B cell (primary cell): ENCODE measurements at regions not wholly inside any gene's neighbourhood (a gene's known extent, or its start where the extent isn't known, plus 50 kb on each side); places are given as distances from the start of the nearest gene placed in this dataset.

Experiments
- ATAC-seq: fragments of 200-7000 bp; cut with Tn5 transposase; one replicate; pipeline ENCODE4 v1.10.0; 2021; ENCODE audit warnings: low read depth, mild to moderate bottlenecking, moderate number of reproducible peaks, moderate library complexity
- CTCF ChIA-PET: fragments of 350-600 bp; sonication (Branson Sonifier 250); formaldehyde crosslinking; loops from one replicate; lab custom pipeline; 2021; ENCODE audit warnings: antibody characterized with exemption, inconsistent platforms; lab: Charles Lee
- POLR2A ChIA-PET: fragments of 350-600 bp; sonication (Branson Sonifier 250); formaldehyde crosslinking; loops from one replicate; lab custom pipeline; 2021; ENCODE audit warnings: antibody characterized with exemption; lab: Charles Lee
- DNase-seq: peaks from one replicate; pipeline ENCODE4 v3.0.0; 2013
- H2AFZ ChIP-seq: 2 replicates; pipeline ENCODE4 v1.6.1; 2012; ENCODE audit warnings: mild to moderate bottlenecking, low read depth, low read length; ENCODE audit not compliant: insufficient read depth, poor library complexity, severe bottlenecking
- H3K27ac ChIP-seq, 2 donors: 1 replicate in 1 of 2; 2 replicates in 1 of 2; pipeline ENCODE4 v1.5.1; 2012 to 2013; ENCODE audit warnings: low read length in 2 of 2, mild to moderate bottlenecking in 2 of 2, moderate library complexity in 1 of 2
- H3K27me3 ChIP-seq, 4 experiments: fragments of 200-600 bp in 1 of 4; sonication (generic) in 1 of 4; replicated peaks in 1 of 4; 1 replicate in 2 of 4; 2 replicates in 2 of 4; pipeline versions ENCODE4 v1.6.1 to v1.7.0; 2013 to 2016; ENCODE audit warnings: low read length in 3 of 4, mild to moderate bottlenecking in 2 of 4, mixed read lengths in 1 of 4, moderate library complexity in 1 of 4; ENCODE audit not compliant: insufficient read depth in 4 of 4, control insufficient read depth in 3 of 4; ENCODE audit errors: control extremely low read depth in 1 of 4
- H3K36me3 ChIP-seq, 2 experiments: replicated peaks in 1 of 2; 1 replicate in 1 of 2; 2 replicates in 1 of 2; pipeline versions ENCODE4 v1.6.1 to v1.7.1; 2013; ENCODE audit warnings: low read length in 1 of 2; ENCODE audit not compliant: insufficient read depth in 2 of 2, control insufficient read depth in 1 of 2; ENCODE audit errors: control extremely low read depth in 1 of 2, extremely low read depth in 1 of 2
- H3K4me1 ChIP-seq, 2 donors: fragments of 200-600 bp in 1 of 2; sonication (generic) in 1 of 2; 1 replicate in 1 of 2; 2 replicates in 1 of 2; pipeline versions ENCODE4 v1.5.1 to v1.6.1; 2013 to 2017; ENCODE audit warnings: low read length in 2 of 2; ENCODE audit not compliant: control insufficient read depth in 2 of 2, insufficient read depth in 2 of 2
- H3K4me2 ChIP-seq: replicated peaks from 2 replicates; pipeline ENCODE3; 2012; ENCODE audit warnings: mild to moderate bottlenecking, low read depth, low read length; ENCODE audit not compliant: poor library complexity, severe bottlenecking
- H3K4me3 ChIP-seq, 5 experiments: fragments of 200-600 bp in 1 of 5; sonication (generic) in 1 of 5; 1 replicate in 3 of 5; 2 replicates in 2 of 5; pipeline versions ENCODE4 v1.5.1 to v1.7.0; 2011 to 2016; ENCODE audit warnings: low read length in 4 of 5, mild to moderate bottlenecking in 4 of 5, low read depth in 2 of 5, control low read depth in 1 of 5, moderate library complexity in 1 of 5; ENCODE audit not compliant: insufficient read depth in 1 of 5; ENCODE audit errors: control extremely low read depth in 1 of 5, extremely low read depth in 1 of 5
- H3K79me2 ChIP-seq: fragments of 200-600 bp; sonication (generic); one replicate; pipeline ENCODE4 v1.6.0; 2016; ENCODE audit warnings: low read length; ENCODE audit not compliant: control insufficient read depth, insufficient read depth
- H3K9ac ChIP-seq: fragments of 200-600 bp; sonication (generic); 2 replicates; pipeline ENCODE4 v1.6.1; 2017; ENCODE audit warnings: mild to moderate bottlenecking, low read length, moderate library complexity
- H3K9me3 ChIP-seq, 3 donors: one replicate each; pipeline versions ENCODE4 v1.6.1 to v1.7.1; 2013; ENCODE audit warnings: low read length in 2 of 3; ENCODE audit not compliant: control insufficient read depth in 2 of 3, insufficient read depth in 1 of 3; ENCODE audit errors: control extremely low read depth in 1 of 3
- H4K20me1 ChIP-seq: 2 replicates; pipeline ENCODE4 v1.6.0; 2012; ENCODE audit warnings: mild to moderate bottlenecking, low read length; ENCODE audit not compliant: insufficient read depth, control insufficient read depth, poor library complexity, severe bottlenecking
- H3K27ac Mint-ChIP-seq: one replicate; pipeline ENCODE4 v1.8.0; 2021; ENCODE audit warnings: mixed read lengths
- H3K27me3 Mint-ChIP-seq: one replicate; pipeline ENCODE4 v1.8.0; 2021; ENCODE audit warnings: mixed read lengths
- H3K4me1 Mint-ChIP-seq: one replicate; pipeline ENCODE4 v1.8.0; 2021; ENCODE audit warnings: mixed read lengths
- H3K4me3 Mint-ChIP-seq: one replicate; pipeline ENCODE4 v1.8.0; 2021; ENCODE audit warnings: mixed read lengths
- H3K9me3 Mint-ChIP-seq: one replicate; pipeline ENCODE4 v1.8.0; 2022; ENCODE audit warnings: mixed read lengths; ENCODE audit not compliant: insufficient read depth
- CTCF ChIP-seq: fragments of 200-600 bp; IDR thresholded peaks from one replicate; pipeline ENCODE4 v1.8.0; 2022; ENCODE audit warnings: antibody characterized with exemption, mild to moderate bottlenecking
- EZH2 ChIP-seq: IDR thresholded peaks from 2 replicates; pipeline ENCODE4 v1.6.1; 2012; ENCODE audit warnings: borderline replicate concordance, low read depth, mild to moderate bottlenecking, moderate library complexity, low read length; ENCODE audit not compliant: insufficient read depth, poor library complexity, severe bottlenecking
- WGBS: methylation state at CpG from one replicate; pipeline ENCODE4 v1.1.5; 2013; ENCODE audit warnings: missing lambda C conversion rate; ENCODE audit not compliant: insufficient coverage; 5-methylcytosine and 5-hydroxymethylcytosine counted together
- intact Hi-C: fragments of 100-400 bp; cut with micrococcal nuclease; formaldehyde crosslinking; loops from one replicate; pipeline ENCODE4 v1.10.0; 2022

- peaks cover 3% of the 10 kb centered on the region for H3K4me1 Mint-ChIP-seq
- no peaks in the 10 kb centered on the region for H3K27me3 Mint-ChIP-seq
- ATAC-seq (peak; percentile 75), DNase-seq (peak; percentile 76)
- no peak for TF ChIP-seq EZH2
- TF ChIP-seq CTCF: peak; percentile 99
- no peak overlapping the region for H3K4me3 ChIP-seq
- no peak overlapping the region for H3K27ac Mint-ChIP-seq
- no peak overlapping the region for H3K27ac ChIP-seq
- H3K79me2 ChIP-seq: no peaks in the 10 kb centered on the region
- intact Hi-C loops: loop anchor here (1.0 to 5.0 kb wide), 4 partner anchors 282 to 1806 kb away; no protein-coding TSS in a partner anchor
- 15% methylated on average over 8 of the region's 11 CpGs for WGBS
- H3K27me3 ChIP-seq: no peaks in the 10 kb centered on the region
- peak overlapping the region; percentile 58 for H2AFZ ChIP-seq
- H3K4me2 ChIP-seq: no peak overlapping the region
- H3K9ac ChIP-seq: no peak overlapping the region
- H3K4me3 Mint-ChIP-seq: no peak overlapping the region
- H3K9me3 ChIP-seq: no peaks in the 10 kb centered on the region
- no peaks in the 10 kb centered on the region for H3K9me3 Mint-ChIP-seq
- ChIA-PET POLR2A (no interaction called here), CTCF (interaction anchor here (0.6 to 5.1 kb wide), 22 partner anchors 9 to 1806 kb away, joined by 3 to 73 read pairs (median 6); no protein-coding TSS in a partner anchor)
- H3K4me1 ChIP-seq: peaks cover 0 to 3% of the 10 kb centered on the region in 2 donors
- H4K20me1 ChIP-seq: no peaks in the 10 kb centered on the region
- H3K36me3 ChIP-seq: no peaks in the 10 kb centered on the region
These were observed 525.5 kb upstream of the CFAP20DC start for GRCh38 chr3:59575113-59576001.

- H3K9me3 Mint-ChIP-seq: no peaks in the 10 kb centered on the region
- Histone ChIP-seq H4K20me1 (no peaks in the 10 kb centered on the region), H3K79me2 (no peaks in the 10 kb centered on the region), H3K27ac (no peak overlapping the region), H3K9ac (no peak overlapping the region), H3K4me3 (no peak overlapping the region), H2AFZ (no peak overlapping the region), H3K9me3 (no peaks in the 10 kb centered on the region), H3K4me2 (no peak overlapping the region), H3K36me3 (no peaks in the 10 kb centered on the region), H3K4me1 (peaks cover 0 to 3% of the 10 kb centered on the region in 2 donors), H3K27me3 (no peaks in the 10 kb centered on the region)
- H3K4me1 Mint-ChIP-seq: peaks cover 3% of the 10 kb centered on the region
- no peak overlapping the region for H3K27ac Mint-ChIP-seq
- CTCF ChIA-PET: interaction anchor here (1.1 to 5.1 kb wide), 3 partner anchors 236 to 1808 kb away, joined by 3 to 73 read pairs (median 23); no protein-coding TSS in a partner anchor
- no peak for ATAC-seq
- intact Hi-C loops: no loop called here
- 100% methylated on average over 1 of the region's 4 CpGs for WGBS
- H3K27me3 Mint-ChIP-seq: no peaks in the 10 kb centered on the region
- DNase-seq: no peak
- TF ChIP-seq CTCF: no peak
- TF ChIP-seq EZH2: no peak
- no peak overlapping the region for H3K4me3 Mint-ChIP-seq
- POLR2A ChIA-PET: no interaction called here
These were observed 524.1 kb upstream of the CFAP20DC start for GRCh38 chr3:59573911-59574310.
